NCI-H1436 treated with DMSO at 0.1 percent for 48 hours (cell line): ENCODE measurements at regions not wholly inside any gene's neighbourhood (a gene's known extent, or its start where the extent isn't known, plus 50 kb on each side); places are given as distances from the start of the nearest gene placed in this dataset.

Source experiments
- DNase-seq: peaks from one replicate; lab custom pipeline; 2025; lab: John Stamatoyannopoulos, UW

GRCh38 chr12:114253976-114254778, 151.8 kb downstream of the TBX5 start:
- no peak for DNase-seq

GRCh38 chr12:114248527-114248926, 157.4 kb downstream of the TBX5 start:
- DNase-seq = no peak

- DNase-seq = no peak
These were observed 160.4 kb downstream of the TBX5 start for GRCh38 chr12:114245555-114245954.

- no peak for DNase-seq
These were observed 163.9 kb downstream of the TBX5 start for GRCh38 chr12:114241973-114242434.

- DNase-seq = no peak
These were observed 165.7 kb downstream of the TBX5 start for GRCh38 chr12:114240288-114240687.

GRCh38 chr12:114238808-114239207, 167.1 kb downstream of the TBX5 start:
- no peak for DNase-seq

GRCh38 chr12:114237230-114237629, 168.7 kb downstream of the TBX5 start:
- no peak for DNase-seq

GRCh38 chr12:114232187-114232586, 173.8 kb downstream of the TBX5 start:
- no peak for DNase-seq

GRCh38 chr12:114229150-114229549, 176.8 kb downstream of the TBX5 start:
- no peak for DNase-seq

GRCh38 chr12:114226241-114226928, 179.6 kb downstream of the TBX5 start:
- DNase-seq = no peak

GRCh38 chr12:114221957-114222630, 183.8 kb downstream of the TBX5 start:
- no peak for DNase-seq

- no peak for DNase-seq
These were observed 184.7 kb downstream of the TBX5 start for GRCh38 chr12:114221136-114221833.

GRCh38 chr12:114220311-114220710, 185.6 kb downstream of the TBX5 start:
- no peak for DNase-seq

- no peak for DNase-seq
These were observed 187.8 kb downstream of the TBX5 start for GRCh38 chr12:114218136-114218535.

GRCh38 chr12:114215746-114216145, 190.2 kb downstream of the TBX5 start:
- no peak for DNase-seq

- DNase-seq = no peak
These were observed 192.8 kb downstream of the TBX5 start for GRCh38 chr12:114213055-114213581.

GRCh38 chr12:114209861-114210260, 196.1 kb downstream of the TBX5 start:
- no peak for DNase-seq

GRCh38 chr12:114206525-114206924, 199.4 kb downstream of the TBX5 start:
- DNase-seq = no peak

GRCh38 chr12:114201794-114202193, 204.2 kb downstream of the TBX5 start:
- no peak for DNase-seq

- DNase-seq = no peak
These were observed 211.0 kb downstream of the TBX5 start for GRCh38 chr12:114194956-114195355.

GRCh38 chr12:114194066-114194465, 211.9 kb downstream of the TBX5 start:
- no peak for DNase-seq

- DNase-seq = no peak
These were observed 212.5 kb downstream of the TBX5 start for GRCh38 chr12:114193474-114193873.
